ENCODE measurements at regions not wholly inside any gene's neighbourhood (a gene's known extent, or its start where the extent isn't known, plus 50 kb on each side); places are given as distances from the start of the nearest gene placed in this dataset.

DNA sequence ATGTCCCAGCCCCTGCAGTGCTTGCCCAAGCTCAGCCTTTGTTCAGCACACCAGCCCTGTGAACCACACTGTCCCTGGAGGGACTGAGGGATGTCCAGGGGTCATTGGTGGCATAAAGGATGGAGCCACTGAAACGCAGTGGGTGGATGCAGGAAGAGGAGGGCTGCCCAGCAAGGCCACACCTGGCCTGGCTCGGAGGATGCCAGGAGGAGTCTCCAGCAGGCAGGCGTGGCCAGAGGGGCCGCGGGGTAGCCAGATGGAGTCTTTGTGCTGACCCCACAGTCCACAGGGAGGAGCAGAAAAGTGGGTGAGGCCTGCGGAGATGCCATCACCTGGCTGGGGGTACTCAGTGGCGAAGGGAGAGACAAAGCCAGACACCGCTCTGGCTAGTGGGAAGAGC lies 108.5 kb upstream of the C14orf180 start:
- no peaks in the 10 kb centered on the region for H3K36me3 ChIP-seq (ENCODE audit: insufficient read depth, low read length)
- no peaks in the 10 kb centered on the region for H3K79me2 ChIP-seq (replicated peaks; ENCODE audit: insufficient read depth, low read length)
- H3K9me3 ChIP-seq (ENCODE audit: low read length) = no peaks in the 10 kb centered on the region
- no peak overlapping the region for H3K4me2 ChIP-seq (ENCODE audit: low read length)
- H3K4me3 ChIP-seq (ENCODE audit: low read length) = no peak overlapping the region
- no peak overlapping the region for H3K27ac ChIP-seq (ENCODE audit: low read length)
- no peaks in the 10 kb centered on the region for H3F3A ChIP-seq (ENCODE audit: insufficient read depth, low read length, poor library complexity, severe bottlenecking)
- no peaks in the 10 kb centered on the region for H4K20me1 ChIP-seq (ENCODE audit: insufficient read depth)
- no peaks in the 10 kb centered on the region for H3K27me3 ChIP-seq (ENCODE audit: insufficient read depth, low read depth, low read length)
- no peak overlapping the region for H3K9ac ChIP-seq (ENCODE audit: low read length)
- TF ChIP-seq, protein P1, sequence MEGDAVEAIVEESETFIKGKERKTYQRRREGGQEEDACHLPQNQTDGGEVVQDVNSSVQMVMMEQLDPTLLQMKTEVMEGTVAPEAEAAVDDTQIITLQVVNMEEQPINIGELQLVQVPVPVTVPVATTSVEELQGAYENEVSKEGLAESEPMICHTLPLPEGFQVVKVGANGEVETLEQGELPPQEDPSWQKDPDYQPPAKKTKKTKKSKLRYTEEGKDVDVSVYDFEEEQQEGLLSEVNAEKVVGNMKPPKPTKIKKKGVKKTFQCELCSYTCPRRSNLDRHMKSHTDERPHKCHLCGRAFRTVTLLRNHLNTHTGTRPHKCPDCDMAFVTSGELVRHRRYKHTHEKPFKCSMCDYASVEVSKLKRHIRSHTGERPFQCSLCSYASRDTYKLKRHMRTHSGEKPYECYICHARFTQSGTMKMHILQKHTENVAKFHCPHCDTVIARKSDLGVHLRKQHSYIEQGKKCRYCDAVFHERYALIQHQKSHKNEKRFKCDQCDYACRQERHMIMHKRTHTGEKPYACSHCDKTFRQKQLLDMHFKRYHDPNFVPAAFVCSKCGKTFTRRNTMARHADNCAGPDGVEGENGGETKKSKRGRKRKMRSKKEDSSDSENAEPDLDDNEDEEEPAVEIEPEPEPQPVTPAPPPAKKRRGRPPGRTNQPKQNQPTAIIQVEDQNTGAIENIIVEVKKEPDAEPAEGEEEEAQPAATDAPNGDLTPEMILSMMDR (IDR thresholded peaks at IDR 0.05; ENCODE audit: poor library complexity, severe bottlenecking) = no peak
- no peak for TF ChIP-seq MXI1 (conservative IDR thresholded peaks at IDR 0.05; ENCODE audit: poor library complexity, severe bottlenecking)
- TF ChIP-seq RAD21 (conservative IDR thresholded peaks at IDR 0.05) = no peak
- no peaks in the 10 kb centered on the region for H3K9me2 ChIP-seq (ENCODE audit: insufficient read depth, low read length)
- H2AFZ ChIP-seq (ENCODE audit: low read depth, low read length) = no peak overlapping the region

DNA sequence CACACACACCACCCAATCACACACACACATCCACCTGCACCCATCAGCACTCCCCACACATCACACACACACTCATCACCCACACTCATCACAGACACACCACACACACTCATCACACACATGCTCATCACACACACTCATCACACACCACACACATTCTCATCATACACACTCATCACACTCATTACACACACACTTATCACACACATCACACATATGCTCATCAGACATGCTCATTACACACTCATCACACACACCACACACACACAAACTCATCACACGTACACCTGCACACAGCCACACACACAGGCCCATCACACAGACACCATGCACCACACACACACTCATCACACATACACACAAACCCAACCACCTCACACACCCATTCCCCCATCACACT lies 107.5 kb upstream of the C14orf180 start:
- Histone ChIP-seq H3K36me3 (ENCODE audit: insufficient read depth, low read length) (no peaks in the 10 kb centered on the region), H3K79me2 (replicated peaks; ENCODE audit: insufficient read depth, low read length) (no peaks in the 10 kb centered on the region), H3F3A (ENCODE audit: insufficient read depth, low read length, poor library complexity, severe bottlenecking) (no peaks in the 10 kb centered on the region), H3K4me3 (ENCODE audit: low read length) (no peak overlapping the region), H3K4me2 (ENCODE audit: low read length) (no peak overlapping the region), H3K27ac (ENCODE audit: low read length) (no peak overlapping the region), H3K9me3 (ENCODE audit: low read length) (no peaks in the 10 kb centered on the region), H3K9ac (ENCODE audit: low read length) (no peak overlapping the region), H3K27me3 (ENCODE audit: insufficient read depth, low read depth, low read length) (no peaks in the 10 kb centered on the region), H4K20me1 (ENCODE audit: insufficient read depth) (no peaks in the 10 kb centered on the region), H2AFZ (ENCODE audit: low read depth, low read length) (no peak overlapping the region), H3K9me2 (ENCODE audit: insufficient read depth, low read length) (no peaks in the 10 kb centered on the region)
- no peak for TF ChIP-seq SMC3 (conservative IDR thresholded peaks at IDR 0.05; ENCODE audit: poor library complexity)
- TF ChIP-seq, protein P2, sequence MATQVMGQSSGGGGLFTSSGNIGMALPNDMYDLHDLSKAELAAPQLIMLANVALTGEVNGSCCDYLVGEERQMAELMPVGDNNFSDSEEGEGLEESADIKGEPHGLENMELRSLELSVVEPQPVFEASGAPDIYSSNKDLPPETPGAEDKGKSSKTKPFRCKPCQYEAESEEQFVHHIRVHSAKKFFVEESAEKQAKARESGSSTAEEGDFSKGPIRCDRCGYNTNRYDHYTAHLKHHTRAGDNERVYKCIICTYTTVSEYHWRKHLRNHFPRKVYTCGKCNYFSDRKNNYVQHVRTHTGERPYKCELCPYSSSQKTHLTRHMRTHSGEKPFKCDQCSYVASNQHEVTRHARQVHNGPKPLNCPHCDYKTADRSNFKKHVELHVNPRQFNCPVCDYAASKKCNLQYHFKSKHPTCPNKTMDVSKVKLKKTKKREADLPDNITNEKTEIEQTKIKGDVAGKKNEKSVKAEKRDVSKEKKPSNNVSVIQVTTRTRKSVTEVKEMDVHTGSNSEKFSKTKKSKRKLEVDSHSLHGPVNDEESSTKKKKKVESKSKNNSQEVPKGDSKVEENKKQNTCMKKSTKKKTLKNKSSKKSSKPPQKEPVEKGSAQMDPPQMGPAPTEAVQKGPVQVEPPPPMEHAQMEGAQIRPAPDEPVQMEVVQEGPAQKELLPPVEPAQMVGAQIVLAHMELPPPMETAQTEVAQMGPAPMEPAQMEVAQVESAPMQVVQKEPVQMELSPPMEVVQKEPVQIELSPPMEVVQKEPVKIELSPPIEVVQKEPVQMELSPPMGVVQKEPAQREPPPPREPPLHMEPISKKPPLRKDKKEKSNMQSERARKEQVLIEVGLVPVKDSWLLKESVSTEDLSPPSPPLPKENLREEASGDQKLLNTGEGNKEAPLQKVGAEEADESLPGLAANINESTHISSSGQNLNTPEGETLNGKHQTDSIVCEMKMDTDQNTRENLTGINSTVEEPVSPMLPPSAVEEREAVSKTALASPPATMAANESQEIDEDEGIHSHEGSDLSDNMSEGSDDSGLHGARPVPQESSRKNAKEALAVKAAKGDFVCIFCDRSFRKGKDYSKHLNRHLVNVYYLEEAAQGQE (IDR thresholded peaks at IDR 0.05; ENCODE audit: borderline replicate concordance) = no peak
- no peak for TF ChIP-seq MXI1 (conservative IDR thresholded peaks at IDR 0.05; ENCODE audit: poor library complexity, severe bottlenecking)
- TF ChIP-seq, protein P1 (IDR thresholded peaks at IDR 0.05; ENCODE audit: poor library complexity, severe bottlenecking) = no peak
- TF ChIP-seq EP300 (conservative IDR thresholded peaks at IDR 0.05; ENCODE audit: poor library complexity, severe bottlenecking) = no peak
- TF ChIP-seq TAF1 (IDR thresholded peaks at IDR 0.05; ENCODE audit: low read depth) = no peak
- no peak for TF ChIP-seq EZH2 (IDR thresholded peaks at IDR 0.05; ENCODE audit: borderline replicate concordance, insufficient read depth, low read length, poor library complexity, severe bottlenecking)
- TF ChIP-seq POLR2AphosphoS5 (IDR thresholded peaks at IDR 0.05) = no peak
- no peak for TF ChIP-seq RAD21 (conservative IDR thresholded peaks at IDR 0.05)
